Thoracic aorta (tissue), 2 donors: ENCODE measurements at regions not wholly inside any gene's neighbourhood (a gene's known extent, or its start where the extent isn't known, plus 50 kb on each side); places are given as distances from the start of the nearest gene placed in this dataset.

Experiments
- ATAC-seq: fragments of 150-250 bp; one replicate; pipeline ENCODE4 v1.8.0; 2017; ENCODE audit warnings: low read depth; ENCODE audit not compliant: insufficient number of reproducible peaks, low FRiP score
- DNase-seq: peaks from one replicate; pipeline ENCODE4 v3.0.0-alpha.2; 2020; ENCODE audit warnings: low spot score
- H3K27ac ChIP-seq, 2 donors: fragments of 200-600 bp; sonication (generic); 1 replicate in 1 of 2; 2 replicates in 1 of 2; pipeline ENCODE4 v1.5.1; 2016; ENCODE audit warnings: mild to moderate bottlenecking in 2 of 2, moderate library complexity in 2 of 2
- H3K27me3 ChIP-seq: fragments of 200-600 bp; sonication (generic); replicated peaks from 2 replicates; pipeline ENCODE4 v1.6.0; 2016; ENCODE audit warnings: mild to moderate bottlenecking; ENCODE audit not compliant: insufficient read depth
- H3K36me3 ChIP-seq: fragments of 200-600 bp; sonication (generic); one replicate; pipeline ENCODE4 v1.5.1; 2016
- H3K4me1 ChIP-seq, 2 donors: fragments of 200-600 bp; sonication (generic); 1 replicate in 1 of 2; 2 replicates in 1 of 2; pipeline versions ENCODE4 v1.5.1 to v1.6.0; 2016; ENCODE audit warnings: low read depth in 2 of 2, mild to moderate bottlenecking in 1 of 2; ENCODE audit not compliant: control insufficient read depth in 1 of 2
- H3K4me3 ChIP-seq: fragments of 200-600 bp; sonication (generic); 2 replicates; pipeline ENCODE4 v1.5.1; 2016; ENCODE audit warnings: mild to moderate bottlenecking
- H3K9me3 ChIP-seq: fragments of 200-600 bp; sonication (generic); 2 replicates; pipeline ENCODE4 v1.5.1; 2016
- CTCF ChIP-seq: fragments of 200-600 bp; sonication (generic); IDR thresholded peaks from one replicate; pipeline ENCODE4 v1.5.1; 2019; ENCODE audit warnings: antibody characterized with exemption

GRCh38 chr2:17422061-17422460 is 96.2 kb downstream of the RAD51AP2 start:
- Histone ChIP-seq H3K27me3 (no peaks in the 10 kb centered on the region), H3K9me3 (no peaks in the 10 kb centered on the region), H3K4me1 (no peaks in the 10 kb centered on the region), H3K4me3 (no peak overlapping the region), H3K27ac (no peak overlapping the region), H3K36me3 (no peaks in the 10 kb centered on the region)
- no peak for TF ChIP-seq CTCF
- DNase-seq: no peak
- no peak for ATAC-seq

GRCh38 chr2:17416884-17417391 is 101.3 kb downstream of the RAD51AP2 start:
- no peaks in the 10 kb centered on the region for H3K27me3 ChIP-seq
- no peak overlapping the region for H3K4me3 ChIP-seq
- no peak overlapping the region for H3K27ac ChIP-seq
- DNase-seq (no peak), ATAC-seq (no peak)
- no peaks in the 10 kb centered on the region for H3K9me3 ChIP-seq
- TF ChIP-seq CTCF: no peak
- no peaks in the 10 kb centered on the region for H3K36me3 ChIP-seq
- H3K4me1 ChIP-seq: no peaks in the 10 kb centered on the region

- H3K9me3 ChIP-seq: no peaks in the 10 kb centered on the region
- no peak overlapping the region for H3K4me3 ChIP-seq
- no peaks in the 10 kb centered on the region for H3K36me3 ChIP-seq
- no peaks in the 10 kb centered on the region for H3K27me3 ChIP-seq
- no peaks in the 10 kb centered on the region for H3K4me1 ChIP-seq
- DNase-seq: no peak
- ATAC-seq: no peak
- no peak for TF ChIP-seq CTCF
- no peak overlapping the region for H3K27ac ChIP-seq
Observed at GRCh38 chr2:17413036-17413435, 105.2 kb downstream of the RAD51AP2 start.

GRCh38 chr2:17401096-17401495 is 117.1 kb downstream of the RAD51AP2 start:
- Histone ChIP-seq H3K36me3 (no peaks in the 10 kb centered on the region), H3K9me3 (peaks cover 10% of the 10 kb centered on the region), H3K4me3 (no peak overlapping the region), H3K27ac (no peak overlapping the region), H3K4me1 (no peaks in the 10 kb centered on the region), H3K27me3 (no peaks in the 10 kb centered on the region)
- TF ChIP-seq CTCF: no peak
- no peak for ATAC-seq
- DNase-seq: no peak

GRCh38 chr2:17398770-17399169 is 119.5 kb downstream of the RAD51AP2 start:
- Histone ChIP-seq H3K4me3 (no peak overlapping the region), H3K9me3 (peaks cover 10% of the 10 kb centered on the region), H3K27me3 (no peaks in the 10 kb centered on the region), H3K4me1 (no peaks in the 10 kb centered on the region), H3K27ac (no peak overlapping the region), H3K36me3 (no peaks in the 10 kb centered on the region)
- TF ChIP-seq CTCF: no peak
- ATAC-seq (no peak), DNase-seq (no peak)
